HG02798 (cell line): ENCODE measurements at regions not wholly inside any gene's neighbourhood (a gene's known extent, or its start where the extent isn't known, plus 50 kb on each side); places are given as distances from the start of the nearest gene placed in this dataset.
A peak's percentile ranks its signal among the peaks of the same experiment; 100 is the strongest.

Experiments used
- ATAC-seq: cut with Tn5 transposase; IDR thresholded peaks from one replicate; pipeline ENCODE4 v1.9.1; 2021; ENCODE audit warnings: mild to moderate bottlenecking; ENCODE audit not compliant: unreplicated experiment, poor library complexity

DNA sequence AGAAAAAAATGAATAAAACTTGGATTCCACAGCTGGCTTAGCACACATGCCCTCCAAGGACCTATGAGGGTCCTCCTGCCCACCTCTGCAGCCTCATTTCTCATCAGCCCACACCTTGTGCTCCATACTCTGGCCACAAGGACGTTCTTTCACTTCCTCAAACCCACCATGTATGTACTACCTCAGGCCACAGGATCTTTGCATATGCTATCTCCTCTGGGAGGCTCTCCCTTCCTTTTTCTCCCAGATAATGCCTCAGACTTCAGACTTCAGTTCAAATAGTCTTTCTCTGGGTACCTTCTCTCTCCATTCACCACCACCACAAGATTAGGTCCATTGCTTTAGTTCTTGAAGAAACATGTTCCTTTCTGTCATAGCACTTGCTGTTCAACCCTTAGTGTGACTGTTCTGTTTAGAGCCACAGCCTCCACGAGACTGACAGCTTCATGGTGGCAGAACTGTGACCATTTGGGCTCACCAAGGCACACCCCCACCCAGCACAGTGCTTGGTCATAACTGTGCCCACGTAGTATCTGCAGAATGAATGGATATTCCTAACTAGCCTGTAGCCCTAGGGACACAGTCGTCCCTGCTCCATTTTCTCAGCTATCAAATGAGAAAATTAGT is 146.7 kb upstream of the LRFN2 start:
- no peak for ATAC-seq

DNA sequence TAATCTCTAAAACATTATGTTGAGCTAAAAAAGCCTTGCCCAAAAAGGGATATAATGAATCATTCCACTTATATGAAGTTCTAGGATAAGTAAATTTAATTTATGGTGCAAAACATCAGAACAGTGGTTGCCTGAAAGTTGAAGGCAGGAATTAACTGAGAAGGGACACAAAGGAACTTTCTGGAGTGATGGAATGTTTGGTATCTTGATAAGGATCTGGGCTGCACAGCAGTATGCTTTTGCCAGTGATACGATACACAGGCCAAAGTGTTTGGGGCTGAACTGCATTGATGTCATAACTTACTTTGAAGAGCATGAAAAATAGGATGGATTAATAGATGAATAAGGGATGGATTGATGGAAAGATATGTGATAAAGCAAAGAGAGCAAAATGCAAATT is 146.1 kb upstream of the LRFN2 start:
- no peak for ATAC-seq

DNA sequence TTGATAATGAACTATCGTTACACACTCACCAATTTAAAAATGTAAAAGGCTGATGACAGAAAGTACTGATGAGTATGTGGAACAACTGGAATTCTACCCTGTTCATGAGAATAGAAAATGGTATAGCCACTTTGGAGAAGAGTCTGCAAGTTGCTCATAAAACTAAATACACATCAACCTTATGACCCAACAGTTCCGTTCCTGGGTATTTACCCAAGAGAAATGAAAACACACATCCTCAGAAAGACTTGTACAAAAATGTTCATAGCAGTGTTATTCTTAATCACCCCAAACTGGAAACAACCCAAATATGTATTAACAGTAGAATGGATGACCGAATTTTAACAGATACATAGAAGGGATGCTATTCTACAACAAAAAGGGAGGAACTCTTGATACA is 145.7 kb upstream of the LRFN2 start:
- ATAC-seq, result no peak

DNA sequence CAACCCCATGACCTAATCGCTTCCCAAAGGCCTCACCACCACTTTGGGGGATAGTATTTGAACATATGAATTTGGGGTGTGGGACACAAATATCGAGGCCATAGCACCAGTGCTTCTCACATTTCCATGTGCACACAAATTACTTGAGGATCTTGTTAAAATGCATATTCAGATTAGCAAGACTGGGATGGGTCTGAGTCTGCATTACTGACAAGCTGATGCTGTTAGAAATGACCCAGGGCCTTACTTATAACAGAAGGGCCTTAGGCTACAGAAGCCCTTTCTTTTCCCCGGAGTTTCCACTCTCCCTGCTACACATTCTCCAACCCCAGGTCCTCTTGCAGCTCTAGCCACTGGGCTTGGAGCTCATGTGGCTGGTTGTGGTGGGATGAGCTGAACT is 141.5 kb upstream of the LRFN2 start:
- no peak for ATAC-seq

DNA sequence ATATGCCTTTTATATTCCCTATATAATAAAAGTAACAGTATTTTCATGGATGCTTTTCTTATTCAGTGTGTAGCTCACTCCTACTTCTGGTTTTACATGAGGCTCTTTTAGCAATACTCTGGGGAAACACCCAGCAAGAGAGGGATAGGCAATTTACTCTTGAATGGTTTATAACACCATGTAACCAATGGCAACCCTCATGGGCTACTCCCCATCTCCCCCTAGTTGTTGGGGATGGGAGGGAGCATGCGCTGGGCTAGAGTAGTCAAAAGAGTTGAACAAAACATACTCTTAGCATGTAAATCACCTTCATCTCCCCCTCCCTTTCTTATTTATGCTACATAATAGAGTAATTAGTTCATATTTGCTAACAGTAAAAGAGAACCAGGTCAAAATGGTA is 140.1 kb upstream of the LRFN2 start:
- ATAC-seq, result no peak

GRCh38 chr6:40726853-40727252 is 139.7 kb upstream of the LRFN2 start:
- ATAC-seq, result no peak

- ATAC-seq, result no peak
These were observed 138.2 kb upstream of the LRFN2 start for GRCh38 chr6:40725390-40725789.

DNA sequence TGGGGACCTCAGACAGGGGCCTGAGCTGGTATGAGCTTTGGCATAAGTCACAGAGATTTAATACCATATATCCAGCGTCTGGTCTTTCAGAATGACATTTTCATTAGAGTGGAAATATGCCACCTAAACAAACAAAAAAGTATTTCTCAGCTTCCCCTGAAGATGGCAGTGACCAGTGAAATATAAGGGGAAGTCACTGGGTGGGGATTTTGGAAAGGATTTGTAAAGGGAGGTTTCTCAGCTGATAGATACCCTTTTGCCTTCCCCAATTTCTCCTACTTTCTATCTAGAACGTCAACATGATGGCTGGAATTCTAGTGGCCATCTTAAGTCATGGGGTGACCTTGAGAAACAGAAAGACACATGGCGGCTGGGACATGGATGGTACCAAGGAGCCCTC is 137.7 kb upstream of the LRFN2 start:
- no peak for ATAC-seq

DNA sequence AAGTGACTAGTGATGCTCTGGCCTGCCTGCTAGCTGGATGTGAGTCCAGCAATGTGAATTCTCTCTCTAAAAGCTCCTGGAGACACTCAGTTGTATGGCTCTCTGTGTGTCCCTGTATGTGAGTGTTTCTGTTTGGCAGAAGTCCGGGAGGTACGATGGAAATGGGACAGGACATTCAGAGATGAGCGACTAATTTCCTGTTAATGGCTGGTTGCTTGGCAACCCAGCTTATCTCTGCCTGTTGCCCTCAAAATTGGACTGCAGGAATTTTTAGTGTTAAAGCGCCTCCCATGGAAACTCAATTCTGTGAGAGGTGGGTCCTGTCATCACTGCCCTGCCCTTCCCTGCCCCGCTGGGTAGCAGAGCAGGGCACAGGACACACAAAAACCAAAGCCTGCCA is 136.8 kb upstream of the LRFN2 start:
- no peak for ATAC-seq

- no peak for ATAC-seq
These were observed 135.5 kb upstream of the LRFN2 start for GRCh38 chr6:40722553-40723258.

- no peak for ATAC-seq
These were observed 134.9 kb upstream of the LRFN2 start for GRCh38 chr6:40722091-40722490.

- no peak for ATAC-seq
These were observed 134.2 kb upstream of the LRFN2 start for GRCh38 chr6:40721271-40721952.

GRCh38 chr6:40720375-40720748 is 133.2 kb upstream of the LRFN2 start:
- ATAC-seq, result no peak

GRCh38 chr6:40719671-40720374 is 132.7 kb upstream of the LRFN2 start:
- ATAC-seq, result peak; percentile 53

DNA sequence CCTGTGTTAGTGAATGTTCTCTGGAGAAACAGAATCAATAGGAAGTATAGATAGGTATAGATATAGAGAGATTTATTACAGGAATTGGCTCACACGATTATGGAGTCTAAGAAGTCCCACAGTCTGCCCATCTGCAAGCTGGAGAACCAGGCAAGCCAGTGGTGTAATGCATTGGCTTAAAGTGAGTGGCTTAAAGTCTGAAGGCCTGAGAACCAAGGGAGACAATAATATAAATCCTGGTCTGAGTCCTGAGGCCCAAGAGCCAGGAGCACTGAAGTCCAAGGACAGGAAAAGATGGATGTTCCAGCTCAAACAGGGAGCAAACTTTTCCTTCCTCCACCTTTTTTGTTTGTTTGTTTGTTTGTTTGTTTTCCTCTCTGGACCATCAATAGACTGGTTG is 131.2 kb upstream of the LRFN2 start:
- no peak for ATAC-seq

DNA sequence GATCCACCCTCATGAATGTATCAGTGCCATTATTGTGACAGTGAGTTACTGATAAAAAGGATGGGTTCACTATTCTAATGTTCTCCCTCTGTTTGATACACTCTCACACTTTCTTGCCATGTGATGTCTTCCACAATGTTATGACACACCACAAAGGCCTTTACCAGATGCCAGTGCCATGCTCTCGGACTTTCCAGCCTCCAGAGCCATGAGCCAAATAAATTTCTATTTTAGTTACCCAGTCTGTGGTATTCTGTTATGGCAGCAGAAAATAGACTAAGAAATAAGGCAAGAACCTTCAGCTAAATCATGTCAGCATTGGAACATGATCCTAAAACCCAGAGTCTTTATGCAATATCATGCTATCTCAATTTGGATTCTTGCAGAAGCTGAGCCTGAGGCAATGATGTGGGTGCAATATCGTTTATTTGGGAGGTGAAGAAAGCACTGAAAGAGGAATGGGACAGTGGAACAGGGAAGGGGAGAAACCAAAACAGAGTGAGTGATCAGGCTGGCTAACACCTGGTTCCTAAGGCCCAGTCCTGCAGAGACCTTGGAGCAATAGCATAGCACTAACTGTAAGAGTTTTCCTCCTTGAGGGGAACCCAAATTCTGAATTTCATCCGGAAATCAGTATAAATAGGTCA is 130.4 kb upstream of the LRFN2 start:
- no peak for ATAC-seq

- no peak for ATAC-seq
These were observed 128.6 kb upstream of the LRFN2 start for GRCh38 chr6:40715570-40716403.

GRCh38 chr6:40714576-40715564 is 127.7 kb upstream of the LRFN2 start:
- ATAC-seq, result no peak

DNA sequence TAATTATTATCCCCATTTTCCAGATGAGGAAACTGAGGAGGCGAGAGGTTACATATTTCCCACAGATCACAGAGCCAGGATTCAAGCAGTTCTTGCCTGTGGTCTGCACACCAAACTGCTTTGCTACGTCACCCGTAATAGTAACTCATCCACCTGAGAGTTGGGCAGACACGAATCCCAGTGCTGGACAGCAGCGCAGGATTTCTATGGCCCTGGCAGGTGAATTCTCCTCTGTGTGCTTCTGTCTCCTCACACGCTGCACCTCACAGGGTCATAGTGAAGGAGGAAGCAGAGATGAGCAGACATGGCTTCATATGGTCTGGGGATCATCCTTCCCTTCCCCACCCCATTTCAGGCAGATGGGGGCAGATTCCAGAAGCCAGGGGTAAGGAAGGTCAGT is 127.0 kb upstream of the LRFN2 start:
- no peak for ATAC-seq
